Activated CD4-positive, CD25-positive, alpha-beta regulatory T cell treated with anti-CD3 and anti-CD28 coated beads, Interleukin-2, amount 50 U/mL, for 24 hours (primary cell): ENCODE measurements at regions not wholly inside any gene's neighbourhood (a gene's known extent, or its start where the extent isn't known, plus 50 kb on each side); places are given as distances from the start of the nearest gene placed in this dataset.

ENCODE experiments used
- ATAC-seq, 2 donors: fragments of 150-1000 bp; cut with Tn5 transposase; one replicate each; pipeline ENCODE4 v1.10.0; 2021; ENCODE audit warnings: mild to moderate bottlenecking in 1 of 2, moderate library complexity in 1 of 2

GRCh38 chr22:18731075-18731666, 119.5 kb upstream of the RIMBP3 start:
- no peak for ATAC-seq

DNA sequence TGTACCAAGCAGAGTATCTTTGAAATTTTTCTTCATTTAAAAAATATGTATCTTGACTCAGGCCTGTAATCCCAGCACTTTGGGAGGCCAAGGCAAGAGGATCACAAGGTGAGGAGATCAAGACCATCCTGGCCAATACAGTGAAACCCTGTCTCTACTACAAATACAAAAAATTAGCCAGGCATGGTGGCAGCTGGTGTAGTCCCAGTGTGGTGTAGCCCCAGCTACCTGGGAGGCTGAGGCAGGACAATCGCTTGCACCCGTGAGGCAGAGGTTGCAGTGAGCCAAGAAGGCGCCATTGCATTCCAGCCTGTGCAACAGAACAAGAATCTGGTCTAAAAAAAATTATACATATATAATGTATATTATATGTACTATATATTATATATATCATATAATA, 118.7 kb upstream of the RIMBP3 start:
- peak; percentile 56 to 72 for ATAC-seq
